DOHH2 (cell line): ENCODE measurements at regions not wholly inside any gene's neighbourhood (a gene's known extent, or its start where the extent isn't known, plus 50 kb on each side); places are given as distances from the start of the nearest gene placed in this dataset.

Experiments
- H3F3A ChIP-seq: fragments of 200-600 bp; sonication (generic), shearing (Covaris generic); 2 replicates; pipeline ENCODE4 v1.6.0; 2016; ENCODE audit warnings: antibody characterized with exemption, mild to moderate bottlenecking; ENCODE audit not compliant: control insufficient read depth, insufficient read depth
- H3K27ac ChIP-seq: fragments of 200-600 bp; sonication (generic); 2 replicates; pipeline ENCODE4 v1.5.1; 2014; ENCODE audit warnings: low read depth, mild to moderate bottlenecking, low read length, moderate library complexity
- H3K27me3 ChIP-seq: fragments of 200-600 bp; sonication (generic); 2 replicates; pipeline ENCODE4 v1.6.1; 2014; ENCODE audit warnings: mild to moderate bottlenecking, low read length, mixed read lengths; ENCODE audit not compliant: control insufficient read depth
- H3K36me3 ChIP-seq: fragments of 200-600 bp; sonication (generic); 2 replicates; pipeline ENCODE4 v1.6.1; 2014; ENCODE audit warnings: mild to moderate bottlenecking, low read length, moderate library complexity, mixed read lengths; ENCODE audit not compliant: control insufficient read depth
- H3K4me1 ChIP-seq: fragments of 200-600 bp; sonication (generic); 2 replicates; pipeline ENCODE4 v1.6.1; 2014; ENCODE audit warnings: mild to moderate bottlenecking, low read length, mixed read lengths; ENCODE audit not compliant: control insufficient read depth
- H3K4me2 ChIP-seq: fragments of 200-600 bp; sonication (generic); 2 replicates; pipeline ENCODE4 v1.6.0; 2014; ENCODE audit warnings: mild to moderate bottlenecking, low read length, moderate library complexity
- H3K4me3 ChIP-seq: fragments of 200-600 bp; sonication (generic); 2 replicates; pipeline ENCODE4 v1.5.1; 2014; ENCODE audit warnings: mild to moderate bottlenecking, low read length, mixed read lengths
- H3K79me2 ChIP-seq: fragments of 200-600 bp; sonication (generic); 2 replicates; pipeline ENCODE4 v1.6.1; 2014; ENCODE audit warnings: mild to moderate bottlenecking, low read length, mixed read lengths; ENCODE audit not compliant: control insufficient read depth
- H3K9me2 ChIP-seq: fragments of 200-600 bp; sonication (generic); replicated peaks from 2 replicates; pipeline ENCODE4 v1.6.1; 2014; ENCODE audit warnings: mild to moderate bottlenecking, low read length, mixed read lengths; ENCODE audit not compliant: control insufficient read depth
- H3K9me3 ChIP-seq: fragments of 200-600 bp; sonication (generic); 2 replicates; pipeline ENCODE4 v1.6.1; 2014; ENCODE audit warnings: antibody characterized with exemption, low read length, mixed read lengths; ENCODE audit not compliant: control insufficient read depth, insufficient read depth
- H4K20me1 ChIP-seq: fragments of 200-600 bp; sonication (generic); 2 replicates; pipeline ENCODE4 v1.6.0; 2014; ENCODE audit warnings: low read depth, mild to moderate bottlenecking, antibody characterized with exemption, low read length, moderate library complexity; ENCODE audit not compliant: control insufficient read depth, insufficient read depth
- CTCF ChIP-seq: fragments of 200-600 bp; sonication (generic); IDR thresholded peaks from one replicate; pipeline ENCODE4 v1.5.1; 2014; ENCODE audit warnings: antibody characterized with exemption, mild to moderate bottlenecking, low read depth, low read length; ENCODE audit not compliant: poor library complexity, severe bottlenecking
- EZH2phosphoT487 ChIP-seq: fragments of 200-600 bp; sonication (generic); IDR thresholded peaks from 2 replicates; pipeline ENCODE4 v1.6.1; 2017; ENCODE audit warnings: borderline replicate concordance, mild to moderate bottlenecking, antibody characterized with exemption, low read length, moderate library complexity, mixed read lengths

- Histone ChIP-seq H3K4me2 (no peak overlapping the region), H3F3A (no peaks in the 10 kb centered on the region), H3K9me2 (no peaks in the 10 kb centered on the region), H3K4me1 (no peaks in the 10 kb centered on the region), H3K27ac (no peak overlapping the region), H3K79me2 (no peaks in the 10 kb centered on the region), H3K36me3 (no peaks in the 10 kb centered on the region), H3K4me3 (no peak overlapping the region), H4K20me1 (no peaks in the 10 kb centered on the region), H3K9me3 (no peaks in the 10 kb centered on the region), H3K27me3 (no peaks in the 10 kb centered on the region)
- no peak for TF ChIP-seq CTCF
- no peak for TF ChIP-seq EZH2phosphoT487
Observed at GRCh38 chr6:168990019-168990751, 263.5 kb downstream of the THBS2 start.

GRCh38 chr6:168989421-168989820 lies 264.2 kb downstream of the THBS2 start:
- H4K20me1 ChIP-seq: no peaks in the 10 kb centered on the region
- H3K4me2 ChIP-seq: no peak overlapping the region
- H3F3A ChIP-seq: no peaks in the 10 kb centered on the region
- H3K4me1 ChIP-seq: no peaks in the 10 kb centered on the region
- H3K9me3 ChIP-seq: no peaks in the 10 kb centered on the region
- no peak overlapping the region for H3K4me3 ChIP-seq
- no peak overlapping the region for H3K27ac ChIP-seq
- TF ChIP-seq CTCF (no peak), EZH2phosphoT487 (no peak)
- H3K27me3 ChIP-seq: no peaks in the 10 kb centered on the region
- no peaks in the 10 kb centered on the region for H3K9me2 ChIP-seq
- no peaks in the 10 kb centered on the region for H3K79me2 ChIP-seq
- H3K36me3 ChIP-seq: no peaks in the 10 kb centered on the region

- Histone ChIP-seq H3K36me3 (no peaks in the 10 kb centered on the region), H3K9me3 (no peaks in the 10 kb centered on the region), H3K4me3 (no peak overlapping the region), H3K27ac (no peak overlapping the region), H3F3A (no peaks in the 10 kb centered on the region), H3K9me2 (no peaks in the 10 kb centered on the region), H4K20me1 (no peaks in the 10 kb centered on the region), H3K4me1 (no peaks in the 10 kb centered on the region), H3K79me2 (no peaks in the 10 kb centered on the region), H3K4me2 (no peak overlapping the region), H3K27me3 (no peaks in the 10 kb centered on the region)
- TF ChIP-seq EZH2phosphoT487: no peak
- TF ChIP-seq CTCF: no peak
Observed at GRCh38 chr6:168988801-168989200, 264.8 kb downstream of the THBS2 start.
